Thyroid gland (tissue), 4 donors: ENCODE measurements at regions not wholly inside any gene's neighbourhood (a gene's known extent, or its start where the extent isn't known, plus 50 kb on each side); places are given as distances from the start of the nearest gene placed in this dataset.

Source experiments
- DNase-seq, 2 donors: peaks; one replicate each; pipeline ENCODE4 v3.0.0-alpha.2; 2019
- H3K27ac ChIP-seq, 3 donors: fragments of 200-600 bp; sonication (generic); 1 replicate in 2 of 3; 2 replicates in 1 of 3; pipeline ENCODE4 v1.5.1; 2016 to 2019; ENCODE audit warnings: mild to moderate bottlenecking in 1 of 3, moderate library complexity in 1 of 3
- H3K27me3 ChIP-seq: fragments of 200-600 bp; sonication (generic); one replicate; pipeline ENCODE4 v1.5.1; 2019
- H3K36me3 ChIP-seq, 2 donors: fragments of 200-600 bp; sonication (generic); one replicate each; pipeline ENCODE4 v1.5.1; 2016 to 2019
- H3K4me1 ChIP-seq, 2 donors: fragments of 200-600 bp; sonication (generic); one replicate each; pipeline ENCODE4 v1.5.1; 2017 to 2019
- H3K4me3 ChIP-seq, 3 donors: fragments of 200-600 bp; sonication (generic); replicated peaks in 1 of 3; 1 replicate in 2 of 3; 2 replicates in 1 of 3; pipeline ENCODE4 v1.5.1; 2016; ENCODE audit warnings: mild to moderate bottlenecking in 1 of 3
- H3K9me3 ChIP-seq: fragments of 200-600 bp; sonication (generic); one replicate; pipeline ENCODE4 v1.5.1; 2017
- POLR2A ChIP-seq, 2 donors: fragments of 450-650 bp; IDR thresholded peaks; one replicate each; pipeline ENCODE4 v1.6.1; 2017; ENCODE audit warnings: antibody characterized with exemption in 2 of 2, mild to moderate bottlenecking in 2 of 2, moderate library complexity in 1 of 2
- WGBS, 2 donors: methylation state at CpG; one replicate each; pipeline ENCODE4 v1.1.5; 2017; 5-methylcytosine and 5-hydroxymethylcytosine counted together
- intact Hi-C: fragments of 100-400 bp; cut with DNase I; formaldehyde crosslinking; loops from one replicate; pipeline ENCODE4 v1.15.1; 2023
- TF ChIP-seq, protein P1 (sequence below), 6 experiments: fragments of 200-600 bp in 3 of 6; fragments of 450-650 bp in 3 of 6; sonication (generic) in 3 of 6; IDR thresholded peaks; one replicate each; pipeline ENCODE4 v1.5.1; 2016 to 2019; ENCODE audit warnings: antibody characterized with exemption in 6 of 6, mild to moderate bottlenecking in 2 of 6, inconsistent platforms in 1 of 6, moderate library complexity in 1 of 6

DNA sequence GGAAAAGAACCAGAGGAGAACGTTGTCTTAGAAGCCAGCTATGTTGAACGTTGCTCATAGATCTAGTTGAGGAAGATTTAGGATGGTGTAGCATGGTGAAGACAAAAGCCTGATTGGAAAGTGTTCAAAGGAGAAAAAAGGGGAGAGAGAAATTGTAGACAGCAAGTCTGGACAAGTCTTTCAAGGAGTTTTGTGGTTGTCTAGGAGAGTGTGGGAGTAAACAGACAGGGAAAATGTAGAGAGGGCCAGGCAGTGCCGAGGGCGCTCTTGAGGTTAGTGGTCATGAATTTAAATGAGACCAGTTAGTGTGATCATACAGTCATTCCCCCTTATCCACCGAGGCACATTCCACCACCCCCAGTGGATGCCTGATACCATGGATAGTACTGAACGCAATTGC is 167.5 kb upstream of the IL12A start:
- H3K4me3 ChIP-seq = no peak overlapping the region
- no peak for TF ChIP-seq POLR2A (IDR thresholded peaks at IDR 0.05)
- TF ChIP-seq, protein P1, sequence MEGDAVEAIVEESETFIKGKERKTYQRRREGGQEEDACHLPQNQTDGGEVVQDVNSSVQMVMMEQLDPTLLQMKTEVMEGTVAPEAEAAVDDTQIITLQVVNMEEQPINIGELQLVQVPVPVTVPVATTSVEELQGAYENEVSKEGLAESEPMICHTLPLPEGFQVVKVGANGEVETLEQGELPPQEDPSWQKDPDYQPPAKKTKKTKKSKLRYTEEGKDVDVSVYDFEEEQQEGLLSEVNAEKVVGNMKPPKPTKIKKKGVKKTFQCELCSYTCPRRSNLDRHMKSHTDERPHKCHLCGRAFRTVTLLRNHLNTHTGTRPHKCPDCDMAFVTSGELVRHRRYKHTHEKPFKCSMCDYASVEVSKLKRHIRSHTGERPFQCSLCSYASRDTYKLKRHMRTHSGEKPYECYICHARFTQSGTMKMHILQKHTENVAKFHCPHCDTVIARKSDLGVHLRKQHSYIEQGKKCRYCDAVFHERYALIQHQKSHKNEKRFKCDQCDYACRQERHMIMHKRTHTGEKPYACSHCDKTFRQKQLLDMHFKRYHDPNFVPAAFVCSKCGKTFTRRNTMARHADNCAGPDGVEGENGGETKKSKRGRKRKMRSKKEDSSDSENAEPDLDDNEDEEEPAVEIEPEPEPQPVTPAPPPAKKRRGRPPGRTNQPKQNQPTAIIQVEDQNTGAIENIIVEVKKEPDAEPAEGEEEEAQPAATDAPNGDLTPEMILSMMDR (IDR thresholded peaks at IDR 0.05) = no peak
- H3K36me3 ChIP-seq = no peaks in the 10 kb centered on the region
- intact Hi-C loops = no loop called here
- H3K27me3 ChIP-seq = no peaks in the 10 kb centered on the region
- 85 to 86% methylated on average over 6 of the region's 6 CpGs for WGBS, 2 donors
- peaks cover 7 to 11% of the 10 kb centered on the region in 2 donors for H3K4me1 ChIP-seq
- no peak for DNase-seq
- H3K27ac ChIP-seq = no peak overlapping the region
- H3K9me3 ChIP-seq = no peaks in the 10 kb centered on the region

- H3K27me3 ChIP-seq = no peaks in the 10 kb centered on the region
- H3K9me3 ChIP-seq = no peaks in the 10 kb centered on the region
- 92 to 97% methylated on average over 5 of the region's 5 CpGs for WGBS, 2 donors
- intact Hi-C loops = no loop called here
- H3K27ac ChIP-seq = no peak overlapping the region
- H3K4me1 ChIP-seq = peaks cover 7 to 10% of the 10 kb centered on the region in 2 donors
- H3K4me3 ChIP-seq = no peak overlapping the region
- H3K36me3 ChIP-seq = no peaks in the 10 kb centered on the region
- no peak for TF ChIP-seq POLR2A (IDR thresholded peaks at IDR 0.05)
- TF ChIP-seq, protein P1 (IDR thresholded peaks at IDR 0.05) = no peak
- no peak for DNase-seq
These were observed 166.9 kb upstream of the IL12A start for GRCh38 chr3:159821736-159822135.

GRCh38 chr3:159823780-159824179 is 164.9 kb upstream of the IL12A start:
- H3K9me3 ChIP-seq = no peaks in the 10 kb centered on the region
- H3K27ac ChIP-seq = no peak overlapping the region
- no peak for DNase-seq
- no peak overlapping the region for H3K4me3 ChIP-seq
- no peaks in the 10 kb centered on the region for H3K4me1 ChIP-seq
- intact Hi-C loops = no loop called here
- WGBS, 2 donors = 83 to 89% methylated on average over 3 of the region's 3 CpGs
- TF ChIP-seq POLR2A (IDR thresholded peaks at IDR 0.05) = no peak
- TF ChIP-seq, protein P1 (IDR thresholded peaks at IDR 0.05) = no peak
- no peaks in the 10 kb centered on the region for H3K36me3 ChIP-seq
- no peaks in the 10 kb centered on the region for H3K27me3 ChIP-seq

- WGBS, 2 donors = 40 to 51% methylated on average over 2 of the region's 2 CpGs
- no peak overlapping the region for H3K27ac ChIP-seq
- TF ChIP-seq, protein P1 (IDR thresholded peaks at IDR 0.05) = no peak
- no peak for TF ChIP-seq POLR2A (IDR thresholded peaks at IDR 0.05)
- no peaks in the 10 kb centered on the region for H3K9me3 ChIP-seq
- no peaks in the 10 kb centered on the region for H3K4me1 ChIP-seq
- no peaks in the 10 kb centered on the region for H3K36me3 ChIP-seq
- H3K4me3 ChIP-seq = no peak overlapping the region
- intact Hi-C loops = no loop called here
- H3K27me3 ChIP-seq = no peaks in the 10 kb centered on the region
- DNase-seq = no peak
These were observed 164.3 kb upstream of the IL12A start for GRCh38 chr3:159824333-159824732.

DNA sequence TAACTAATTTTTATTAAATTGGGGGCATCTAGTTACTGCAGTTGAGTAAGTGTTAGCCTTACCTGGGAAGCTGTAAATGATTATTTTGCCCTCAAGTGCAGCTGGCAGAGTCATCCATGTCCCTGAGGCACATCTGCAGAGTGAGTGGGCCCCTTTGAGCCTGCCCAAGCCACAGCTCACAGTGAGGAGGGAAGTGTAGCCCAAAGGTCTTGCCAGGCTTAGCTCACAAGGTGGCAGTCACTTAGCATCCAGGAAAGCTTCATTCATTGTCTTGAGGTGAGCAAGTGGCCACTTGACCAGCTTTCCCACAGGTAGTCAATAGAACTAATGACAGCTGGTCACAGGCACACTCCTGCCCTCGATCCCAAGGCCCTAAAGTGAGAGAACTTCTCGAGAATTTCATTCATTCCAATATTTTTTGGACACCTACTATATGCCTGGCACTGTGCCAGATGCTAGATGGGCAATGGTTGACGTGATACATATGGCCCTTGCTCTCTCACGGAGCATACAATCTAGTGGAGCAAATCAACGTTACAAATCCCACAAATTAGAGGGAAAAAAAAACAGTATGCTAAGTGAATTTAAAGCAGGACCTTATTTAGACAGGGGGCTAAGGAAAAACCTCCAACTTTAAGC is 163.3 kb upstream of the IL12A start:
- Histone ChIP-seq H3K4me1 (no peaks in the 10 kb centered on the region), H3K27ac (no peak overlapping the region), H3K4me3 (no peak overlapping the region), H3K9me3 (no peaks in the 10 kb centered on the region), H3K36me3 (no peaks in the 10 kb centered on the region), H3K27me3 (no peaks in the 10 kb centered on the region)
- TF ChIP-seq, protein P1 (IDR thresholded peaks at IDR 0.05) = no peak
- TF ChIP-seq POLR2A (IDR thresholded peaks at IDR 0.05) = no peak
- 69 to 72% methylated on average over 5 of the region's 5 CpGs for WGBS, 2 donors
- intact Hi-C loops = loop anchor here (5.0 kb wide), 1 partner anchor 177 kb away; no protein-coding TSS in a partner anchor
- DNase-seq = no peak
